SK-N-SH (cell line): ENCODE measurements at regions not wholly inside any gene's neighbourhood (a gene's known extent, or its start where the extent isn't known, plus 50 kb on each side); places are given as distances from the start of the nearest gene placed in this dataset.

Experiments used
- CTCF ChIA-PET: fragments of 300-600, 350-600 bp; formaldehyde crosslinking; extraction: SDS; loops from one replicate; lab custom pipeline; 2021; lab: Yijun Ruan, JAX
- POLR2A ChIA-PET: fragments of 350-600 bp; sonication (Branson Sonifier 250); formaldehyde crosslinking; extraction: SDS; loops from one replicate; lab custom pipeline; 2020; ENCODE audit warnings: antibody characterized with exemption, inconsistent platforms; lab: Yijun Ruan, JAX
- DNase-seq: peaks from one replicate; pipeline ENCODE4 v3.0.0; 2012
- H2AFZ ChIP-seq: fragments of 200-600 bp; sonication (generic); 2 replicates; pipeline ENCODE4 v1.8.1; 2016; ENCODE audit warnings: antibody characterized with exemption, mild to moderate bottlenecking, low read depth
- H3F3A ChIP-seq: fragments of 200-600 bp; sonication (generic); replicated peaks from 2 replicates; pipeline ENCODE3; 2016; ENCODE audit warnings: antibody characterized with exemption, mild to moderate bottlenecking; ENCODE audit not compliant: insufficient read depth
- H3K27ac ChIP-seq, 2 experiments: fragments of 200-500 bp in 1 of 2; fragments of 200-600 bp in 1 of 2; sonication (Bioruptor generic) in 1 of 2; sonication (generic), shearing (Covaris generic) in 1 of 2; 2 replicates each; pipeline versions ENCODE4 v1.5.1 to v1.6.1; 2014 to 2016; ENCODE audit warnings: low read depth in 2 of 2, inconsistent platforms in 1 of 2, low read length in 1 of 2, mild to moderate bottlenecking in 1 of 2, mixed read lengths in 1 of 2
- H3K27me3 ChIP-seq: fragments of 200-600 bp; sonication (generic), shearing (Covaris generic); 2 replicates; pipeline ENCODE4 v1.6.1; 2016; ENCODE audit warnings: mixed run types; ENCODE audit not compliant: insufficient read depth
- H3K36me3 ChIP-seq, 2 experiments: fragments of 200-500 bp in 1 of 2; fragments of 200-600 bp in 1 of 2; sonication (Bioruptor generic) in 1 of 2; sonication (generic) in 1 of 2; replicated peaks in 1 of 2; 2 replicates each; pipeline versions ENCODE3 to v1.5.1; 2014 to 2016; ENCODE audit warnings: low read length in 1 of 2, mild to moderate bottlenecking in 1 of 2; ENCODE audit not compliant: insufficient read depth in 2 of 2, control insufficient read depth in 1 of 2
- H3K4me1 ChIP-seq, 2 experiments: fragments of 200-500 bp in 1 of 2; fragments of 200-600 bp in 1 of 2; sonication (Bioruptor generic) in 1 of 2; sonication (generic), shearing (Covaris generic) in 1 of 2; 2 replicates each; pipeline versions ENCODE4 v1.5.1 to v1.6.1; 2014 to 2016; ENCODE audit warnings: low read depth in 1 of 2, low read length in 1 of 2, mixed run types in 1 of 2; ENCODE audit not compliant: insufficient read depth in 2 of 2, control insufficient read depth in 1 of 2
- H3K4me2 ChIP-seq: fragments of 200-600 bp; sonication (generic), shearing (Covaris generic); 2 replicates; pipeline ENCODE4 v1.6.1; 2017; ENCODE audit warnings: mixed run types
- H3K4me3 ChIP-seq, 2 experiments: fragments of 200-500 bp in 1 of 2; fragments of 200-600 bp in 1 of 2; sonication (Bioruptor generic) in 1 of 2; sonication (generic), shearing (Covaris generic) in 1 of 2; 2 replicates each; pipeline versions ENCODE4 v1.5.1 to v1.8.1; 2014 to 2016; ENCODE audit warnings: low read depth in 2 of 2, inconsistent platforms in 1 of 2, low read length in 1 of 2, mild to moderate bottlenecking in 1 of 2, mixed read lengths in 1 of 2, moderate library complexity in 1 of 2
- H3K79me2 ChIP-seq: fragments of 200-600 bp; sonication (generic); 2 replicates; pipeline ENCODE4 v1.8.1; 2017; ENCODE audit warnings: mild to moderate bottlenecking; ENCODE audit not compliant: insufficient read depth
- H3K9ac ChIP-seq: fragments of 200-600 bp; sonication (generic); 2 replicates; pipeline ENCODE4 v1.6.1; 2017; ENCODE audit warnings: mixed run types
- H3K9me2 ChIP-seq: fragments of 200-600 bp; sonication (generic); 2 replicates; pipeline ENCODE4 v1.6.1; 2017; ENCODE audit warnings: mixed run types
- H3K9me3 ChIP-seq: fragments of 200-600 bp; sonication (generic); 2 replicates; pipeline ENCODE4 v1.6.1; 2017; ENCODE audit warnings: mixed run types, mild to moderate bottlenecking, moderate library complexity
- H4K20me1 ChIP-seq: fragments of 200-600 bp; sonication (generic); 2 replicates; pipeline ENCODE4 v1.6.1; 2017; ENCODE audit warnings: mild to moderate bottlenecking, mixed run types; ENCODE audit not compliant: insufficient read depth
- CHD2 ChIP-seq: fragments of 150-350 bp; IDR thresholded peaks from 2 replicates; pipeline ENCODE4 v1.6.1; 2018; ENCODE audit warnings: low read length; ENCODE audit not compliant: partially characterized antibody
- ELF1 ChIP-seq: IDR thresholded peaks from 2 replicates; pipeline ENCODE4 v1.4.0; 2012
- EZH2phosphoT487 ChIP-seq: fragments of 200-600 bp; sonication (generic); IDR thresholded peaks from 2 replicates; pipeline ENCODE4 v1.6.1; 2017; ENCODE audit warnings: low read depth, mixed run types, mild to moderate bottlenecking, antibody characterized with exemption, moderate library complexity, borderline replicate concordance
- FOXJ3 ChIP-seq: sonication (generic); formaldehyde crosslinking; IDR thresholded peaks from 2 replicates; pipeline ENCODE4 v1.5.1; 2020; ENCODE audit warnings: mild to moderate bottlenecking, missing genetic modification reagents
- GABPA ChIP-seq: IDR thresholded peaks from 2 replicates; pipeline ENCODE4 v1.4.0; 2012; ENCODE audit warnings: low read depth, mild to moderate bottlenecking
- GATA2 ChIP-seq: sonication (generic); formaldehyde crosslinking; IDR thresholded peaks from 2 replicates; pipeline ENCODE4 v1.5.0; 2020; ENCODE audit warnings: mild to moderate bottlenecking, missing genetic modification reagents
- NRF1 ChIP-seq: IDR thresholded peaks from 2 replicates; pipeline ENCODE4 v1.6.1; 2012; ENCODE audit warnings: low read depth, mild to moderate bottlenecking, low read length
- RCOR1 ChIP-seq: fragments of 150-350 bp; IDR thresholded peaks from 2 replicates; pipeline ENCODE4 v1.6.1; 2017; ENCODE audit warnings: antibody characterized with exemption, low read length
- RFX5 ChIP-seq: IDR thresholded peaks from 2 replicates; pipeline ENCODE4 v1.6.1; 2012; ENCODE audit warnings: mild to moderate bottlenecking, improper control_type of control experiment, low read length
- RXRA ChIP-seq: IDR thresholded peaks from 2 replicates; pipeline ENCODE4 v1.4.0; 2012; ENCODE audit warnings: low read depth, mild to moderate bottlenecking, borderline replicate concordance
- SMC3 ChIP-seq: IDR thresholded peaks from 2 replicates; pipeline ENCODE4 v1.6.1; 2012; ENCODE audit warnings: low read depth, low read length, improper control_type of control experiment
- TCF12 ChIP-seq: IDR thresholded peaks from 2 replicates; pipeline ENCODE4 v1.4.0; 2012
- YY1 ChIP-seq: IDR thresholded peaks from 2 replicates; pipeline ENCODE4 v1.4.0; 2012; ENCODE audit warnings: low read depth, mild to moderate bottlenecking
- WGBS: methylation state at CpG from one replicate; pipeline ENCODE4 v1.1.6; 2017; ENCODE audit warnings: low lambda C conversion rate; 5-methylcytosine and 5-hydroxymethylcytosine counted together
- TF ChIP-seq, protein P1 (sequence below): IDR thresholded peaks from 2 replicates; pipeline ENCODE4; 2012
- TF ChIP-seq, protein P2 (sequence below): fragments of 150-350 bp; IDR thresholded peaks from 2 replicates; pipeline ENCODE4 v1.6.1; 2017; ENCODE audit warnings: antibody characterized with exemption, low read length, low read depth, borderline replicate concordance

DNA sequence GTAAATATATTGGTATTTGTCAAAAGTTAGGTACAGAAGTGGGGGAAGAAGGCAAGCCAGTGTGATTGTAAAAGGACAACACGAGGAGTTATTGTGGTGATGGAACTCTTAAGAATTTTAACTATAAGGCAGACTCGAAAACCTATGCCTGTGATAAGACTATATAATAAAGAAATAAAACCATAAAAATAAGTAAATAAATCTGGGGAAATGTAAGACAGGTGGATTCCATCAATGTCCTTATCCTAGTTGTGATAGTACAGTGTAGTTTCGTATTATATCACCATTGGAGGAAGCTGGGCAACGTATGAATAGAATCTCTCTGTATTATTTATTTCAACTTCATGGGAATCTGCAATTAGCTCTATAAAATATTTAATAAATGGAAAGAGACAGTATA lies 395.7 kb downstream of the CDC14C start:
- H4K20me1 ChIP-seq = no peaks in the 10 kb centered on the region
- H3K27ac ChIP-seq = no peak overlapping the region
- TF ChIP-seq SMC3 = no peak
- TF ChIP-seq CHD2 = no peak
- no peak for TF ChIP-seq GABPA
- TF ChIP-seq RXRA = no peak
- TF ChIP-seq GATA2 (CRISPR knock-in tag) = no peak
- TF ChIP-seq NRF1 = no peak
- no peak for TF ChIP-seq FOXJ3 (CRISPR knock-in tag)
- TF ChIP-seq, protein P1, sequence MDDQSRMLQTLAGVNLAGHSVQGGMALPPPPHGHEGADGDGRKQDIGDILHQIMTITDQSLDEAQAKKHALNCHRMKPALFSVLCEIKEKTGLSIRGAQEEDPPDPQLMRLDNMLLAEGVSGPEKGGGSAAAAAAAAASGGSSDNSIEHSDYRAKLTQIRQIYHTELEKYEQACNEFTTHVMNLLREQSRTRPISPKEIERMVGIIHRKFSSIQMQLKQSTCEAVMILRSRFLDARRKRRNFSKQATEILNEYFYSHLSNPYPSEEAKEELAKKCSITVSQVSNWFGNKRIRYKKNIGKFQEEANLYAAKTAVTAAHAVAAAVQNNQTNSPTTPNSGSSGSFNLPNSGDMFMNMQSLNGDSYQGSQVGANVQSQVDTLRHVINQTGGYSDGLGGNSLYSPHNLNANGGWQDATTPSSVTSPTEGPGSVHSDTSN = no peak
- no peak for TF ChIP-seq TCF12
- ChIA-PET CTCF (interaction anchor here (1.0 kb wide), 1 partner anchor 9 kb away, joined by 3 read pairs; no protein-coding TSS in a partner anchor), POLR2A (no interaction called here)
- no peak for DNase-seq
- H3K4me3 ChIP-seq = no peak overlapping the region
- H3K9me3 ChIP-seq = no peaks in the 10 kb centered on the region
- H3K4me2 ChIP-seq = no peak overlapping the region
- H3K36me3 ChIP-seq = no peaks in the 10 kb centered on the region
- H3K9me2 ChIP-seq = no peaks in the 10 kb centered on the region; the same call in 1 of the 2 replicates
- H3K9ac ChIP-seq = no peak overlapping the region
- H3K4me1 ChIP-seq = no peaks in the 10 kb centered on the region
- H3K79me2 ChIP-seq = no peaks in the 10 kb centered on the region
- WGBS = 2% methylated on average over 4 of the region's 4 CpGs
- no peaks in the 10 kb centered on the region for H3F3A ChIP-seq
- no peak overlapping the region for H2AFZ ChIP-seq
- no peaks in the 10 kb centered on the region for H3K27me3 ChIP-seq

DNA sequence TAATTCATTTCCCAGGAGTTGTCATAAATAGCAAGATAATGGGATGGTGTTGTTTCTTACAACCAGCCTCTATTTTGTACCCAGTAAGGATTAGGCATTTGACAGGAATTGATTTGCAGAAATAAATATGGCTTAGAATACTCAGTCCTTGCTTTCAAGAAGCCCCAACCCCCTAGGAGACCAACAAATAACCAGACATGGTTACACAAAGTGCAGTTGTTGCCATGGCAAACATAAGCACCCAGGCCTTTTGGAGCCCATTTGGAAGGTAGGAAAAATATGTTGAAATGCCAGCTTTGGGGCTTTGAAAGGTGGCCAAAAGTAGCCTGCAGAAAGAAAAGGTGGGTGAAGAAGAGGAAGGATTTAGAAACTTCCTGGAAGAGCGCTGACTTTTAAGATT lies 397.5 kb downstream of the CDC14C start:
- CTCF ChIA-PET = no interaction called here

DNA sequence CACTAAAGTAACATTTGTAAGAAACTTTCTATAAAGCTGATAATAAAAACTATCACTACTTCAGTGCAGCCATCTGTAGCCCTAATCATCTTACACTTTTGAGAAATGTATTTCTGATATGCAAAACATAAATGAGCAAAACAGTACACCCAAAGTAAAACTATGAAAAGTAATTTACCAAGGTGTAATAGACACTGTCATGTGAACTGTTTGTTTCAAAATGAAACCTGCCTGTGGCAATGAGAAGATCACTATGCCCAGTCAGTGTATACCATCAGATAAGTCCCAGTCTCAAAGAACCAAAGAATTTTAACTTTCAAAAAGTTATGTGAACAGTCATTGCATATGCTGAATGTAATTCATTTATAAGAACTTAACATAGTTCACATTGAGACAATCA lies 398.1 kb downstream of the CDC14C start:
- no peak for DNase-seq
- H4K20me1 ChIP-seq = no peaks in the 10 kb centered on the region
- ChIA-PET CTCF (no interaction called here), POLR2A (no interaction called here)
- no peaks in the 10 kb centered on the region for H3K79me2 ChIP-seq
- no peak overlapping the region for H3K9ac ChIP-seq
- H3K4me1 ChIP-seq = no peaks in the 10 kb centered on the region
- H3K4me2 ChIP-seq = no peak overlapping the region
- TF ChIP-seq EZH2phosphoT487 (no peak), ELF1 (no peak), CHD2 (no peak), RXRA (no peak), RFX5 (no peak), YY1 (no peak), RCOR1 (no peak)
- H3F3A ChIP-seq = no peaks in the 10 kb centered on the region
- H3K36me3 ChIP-seq = no peaks in the 10 kb centered on the region
- 0 out of 2 replicates have a peak, but pooled peaks cover 5% of the 10 kb centered on the region for H3K27me3 ChIP-seq
- H2AFZ ChIP-seq = no peak overlapping the region
- no peaks in the 10 kb centered on the region for H3K9me3 ChIP-seq
- no peaks in the 10 kb centered on the region for H3K9me2 ChIP-seq
- no peak overlapping the region for H3K27ac ChIP-seq
- H3K4me3 ChIP-seq = no peak overlapping the region

More for the DNA sequence above, 397.5 kb downstream of the CDC14C start:
- no peak overlapping the region for H2AFZ ChIP-seq
- DNase-seq = no peak
- no peak overlapping the region for H3K27ac ChIP-seq
- H4K20me1 ChIP-seq = no peaks in the 10 kb centered on the region
- no peak overlapping the region for H3K4me3 ChIP-seq
- H3K9ac ChIP-seq = no peak overlapping the region
- H3K27me3 ChIP-seq = no peaks in the 10 kb centered on the region
- no peaks in the 10 kb centered on the region for H3K4me1 ChIP-seq
- no peaks in the 10 kb centered on the region for H3K36me3 ChIP-seq
- no peaks in the 10 kb centered on the region for H3K9me3 ChIP-seq
- no peaks in the 10 kb centered on the region for H3K79me2 ChIP-seq
- TF ChIP-seq, protein P2, sequence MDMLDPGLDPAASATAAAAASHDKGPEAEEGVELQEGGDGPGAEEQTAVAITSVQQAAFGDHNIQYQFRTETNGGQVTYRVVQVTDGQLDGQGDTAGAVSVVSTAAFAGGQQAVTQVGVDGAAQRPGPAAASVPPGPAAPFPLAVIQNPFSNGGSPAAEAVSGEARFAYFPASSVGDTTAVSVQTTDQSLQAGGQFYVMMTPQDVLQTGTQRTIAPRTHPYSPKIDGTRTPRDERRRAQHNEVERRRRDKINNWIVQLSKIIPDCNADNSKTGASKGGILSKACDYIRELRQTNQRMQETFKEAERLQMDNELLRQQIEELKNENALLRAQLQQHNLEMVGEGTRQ = no peak
- POLR2A ChIA-PET = no interaction called here
- WGBS = 3% methylated on average over 1 of the region's 1 CpG
- H3K9me2 ChIP-seq = no peaks in the 10 kb centered on the region
- no peak overlapping the region for H3K4me2 ChIP-seq
- H3F3A ChIP-seq = no peaks in the 10 kb centered on the region
